Ishikawa (cell line): ENCODE measurements at regions not wholly inside any gene's neighbourhood (a gene's known extent, or its start where the extent isn't known, plus 50 kb on each side); places are given as distances from the start of the nearest gene placed in this dataset.

Experiments
- CEBPB ChIP-seq: IDR thresholded peaks from 2 replicates; pipeline ENCODE4 v1.6.1; 2012
- RAD21 ChIP-seq: IDR thresholded peaks from 2 replicates; pipeline ENCODE4 v1.6.1; 2012; ENCODE audit warnings: low read depth
- TAF1 ChIP-seq: IDR thresholded peaks from 2 replicates; pipeline ENCODE4 v1.6.1; 2012; ENCODE audit warnings: low read depth, mild to moderate bottlenecking

GRCh38 chr20:11277858-11278257 lies 604.1 kb upstream of the JAG1 start:
- TF ChIP-seq CEBPB, result no peak
- TF ChIP-seq TAF1, result no peak
- TF ChIP-seq RAD21, result no peak
